ENCODE measurements at regions not wholly inside any gene's neighbourhood (a gene's known extent, or its start where the extent isn't known, plus 50 kb on each side); places are given as distances from the start of the nearest gene placed in this dataset.

DNA sequence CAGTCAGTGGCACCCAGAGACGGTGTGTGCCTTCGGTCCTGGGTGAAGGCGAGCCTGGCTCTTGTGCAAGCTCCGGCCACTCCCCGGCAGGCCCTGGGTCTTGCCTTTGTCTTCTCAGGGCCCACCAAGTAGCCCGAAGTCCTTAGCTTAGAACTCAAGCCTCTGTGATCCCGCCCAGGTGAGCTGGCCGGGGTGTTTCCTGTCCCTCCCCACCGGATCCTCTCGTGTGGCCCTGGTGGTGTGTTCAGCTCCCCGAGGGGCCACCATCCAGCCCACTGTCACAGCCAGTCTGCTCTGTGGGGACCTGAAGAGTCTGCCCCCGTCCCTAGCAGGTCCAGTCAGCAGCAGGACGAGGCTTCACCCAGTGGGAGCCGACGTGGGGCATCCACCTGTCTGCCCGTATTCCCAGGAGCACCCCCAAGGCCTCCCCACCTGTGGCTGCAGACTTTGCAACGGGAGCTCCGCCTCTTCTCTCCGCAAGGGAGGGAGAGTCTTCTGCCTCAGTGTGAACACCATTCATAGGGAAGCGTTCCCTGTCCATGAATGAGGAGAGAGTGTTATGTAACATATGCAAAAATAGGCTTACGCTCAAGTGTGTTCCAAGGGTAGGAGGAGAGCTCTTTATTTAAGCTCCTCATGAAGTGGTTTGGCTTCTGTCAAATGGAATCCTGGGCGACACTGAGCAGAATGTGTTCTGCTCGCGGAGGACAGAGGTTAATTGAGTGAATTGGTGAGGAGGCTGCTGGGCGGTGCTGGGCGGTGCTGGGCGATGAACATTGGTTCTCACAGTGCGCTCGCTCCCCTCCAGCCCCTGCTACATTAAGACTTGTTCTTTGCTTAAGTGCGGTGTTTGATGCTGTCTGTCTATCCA, 108.9 kb downstream of the CRYAA start:
- ChIA-PET CTCF (no interaction called here), POLR2A (ENCODE audit: unreplicated experiment) (no interaction called here)
- Histone ChIP-seq H3K9me2 (replicated peaks; ENCODE audit: low read length) (no peaks in the 10 kb centered on the region), H3K27me3 (ENCODE audit: low read length) (no peaks in the 10 kb centered on the region), H3K79me2 (ENCODE audit: low read length) (no peaks in the 10 kb centered on the region), H3K4me1 (ENCODE audit: insufficient read depth, low read length) (no peaks in the 10 kb centered on the region), H3K4me2 (ENCODE audit: low read length) (no peak overlapping the region), H2AFZ (ENCODE audit: low read length) (no peak overlapping the region), H3F3A (ENCODE audit: low read length, unreplicated experiment) (no peaks in the 10 kb centered on the region), H3K9me3 (ENCODE audit: low read length) (no peaks in the 10 kb centered on the region), H4K20me1 (ENCODE audit: low read length) (no peaks in the 10 kb centered on the region), H3K36me3 (ENCODE audit: low read depth, low read length) (no peaks in the 10 kb centered on the region), H3K27ac (ENCODE audit: low read length) (no peak overlapping the region), H3K9ac (ENCODE audit: low read length) (no peak overlapping the region), H3K4me3 (ENCODE audit: low read length) (no peak overlapping the region)
- TF ChIP-seq EZH2phosphoT487 (IDR thresholded peaks at IDR 0.05; ENCODE audit: borderline replicate concordance, low read length) (no peak), EZH2 (IDR thresholded peaks at IDR 0.05; ENCODE audit: low read length, unreplicated experiment) (no peak)
- TF ChIP-seq, protein P1, sequence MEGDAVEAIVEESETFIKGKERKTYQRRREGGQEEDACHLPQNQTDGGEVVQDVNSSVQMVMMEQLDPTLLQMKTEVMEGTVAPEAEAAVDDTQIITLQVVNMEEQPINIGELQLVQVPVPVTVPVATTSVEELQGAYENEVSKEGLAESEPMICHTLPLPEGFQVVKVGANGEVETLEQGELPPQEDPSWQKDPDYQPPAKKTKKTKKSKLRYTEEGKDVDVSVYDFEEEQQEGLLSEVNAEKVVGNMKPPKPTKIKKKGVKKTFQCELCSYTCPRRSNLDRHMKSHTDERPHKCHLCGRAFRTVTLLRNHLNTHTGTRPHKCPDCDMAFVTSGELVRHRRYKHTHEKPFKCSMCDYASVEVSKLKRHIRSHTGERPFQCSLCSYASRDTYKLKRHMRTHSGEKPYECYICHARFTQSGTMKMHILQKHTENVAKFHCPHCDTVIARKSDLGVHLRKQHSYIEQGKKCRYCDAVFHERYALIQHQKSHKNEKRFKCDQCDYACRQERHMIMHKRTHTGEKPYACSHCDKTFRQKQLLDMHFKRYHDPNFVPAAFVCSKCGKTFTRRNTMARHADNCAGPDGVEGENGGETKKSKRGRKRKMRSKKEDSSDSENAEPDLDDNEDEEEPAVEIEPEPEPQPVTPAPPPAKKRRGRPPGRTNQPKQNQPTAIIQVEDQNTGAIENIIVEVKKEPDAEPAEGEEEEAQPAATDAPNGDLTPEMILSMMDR (conservative IDR thresholded peaks at IDR 0.05; ENCODE audit: low read depth, low read length) = no peak
- intact Hi-C loops (cut with micrococcal nuclease) = no loop called here
- no TSS peak for BruUV-seq (replicated peaks)
- no peak for ATAC-seq
- DNase-seq = no peak

DNA sequence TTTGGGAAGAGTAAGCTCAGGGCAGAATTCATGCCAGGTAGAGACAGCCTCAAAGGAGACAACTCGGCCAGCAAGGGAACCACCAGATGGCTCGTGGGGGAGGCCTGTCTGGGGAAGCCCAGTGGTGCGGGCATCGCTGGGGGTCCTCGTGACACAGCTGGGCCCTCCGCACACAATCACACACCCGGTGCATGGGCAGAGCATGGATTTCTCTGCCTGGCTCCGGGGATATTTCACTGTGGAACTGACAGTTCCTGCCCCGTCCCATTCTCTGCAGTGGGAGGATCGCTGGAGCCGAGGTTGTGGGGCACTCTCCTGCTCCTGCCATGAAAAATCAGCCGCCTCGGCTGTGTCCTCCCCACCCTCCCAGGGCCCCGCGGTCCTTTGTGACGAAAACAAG, 108.0 kb downstream of the CRYAA start:
- no peak overlapping the region for H3K4me3 ChIP-seq (ENCODE audit: low read length)
- H3K27ac ChIP-seq (ENCODE audit: low read length) = no peak overlapping the region
- no TSS peak for BruUV-seq (replicated peaks)
- H3K4me2 ChIP-seq (ENCODE audit: low read length) = no peak overlapping the region
- DNase-seq = no peak
- POLR2A ChIA-PET (ENCODE audit: unreplicated experiment) = no interaction called here
- CTCF ChIA-PET = interaction anchor here (0.6 kb wide), 1 partner anchor 641 kb away, joined by 4 read pairs; no protein-coding TSS in a partner anchor
- ATAC-seq = no peak
- no peaks in the 10 kb centered on the region for H3K4me1 ChIP-seq (ENCODE audit: insufficient read depth, low read length)
- H3K36me3 ChIP-seq (ENCODE audit: low read depth, low read length) = no peaks in the 10 kb centered on the region
- no peak overlapping the region for H3K9ac ChIP-seq (ENCODE audit: low read length)
- TF ChIP-seq, protein P1 (conservative IDR thresholded peaks at IDR 0.05; ENCODE audit: low read depth, low read length) = no peak
- TF ChIP-seq EZH2 (IDR thresholded peaks at IDR 0.05; ENCODE audit: low read length, unreplicated experiment) = no peak
- no peak for TF ChIP-seq EZH2phosphoT487 (IDR thresholded peaks at IDR 0.05; ENCODE audit: borderline replicate concordance, low read length)
- H3K27me3 ChIP-seq (ENCODE audit: low read length) = no peaks in the 10 kb centered on the region
- H3F3A ChIP-seq (ENCODE audit: low read length, unreplicated experiment) = no peaks in the 10 kb centered on the region
- intact Hi-C loops (cut with micrococcal nuclease) = no loop called here
- H3K9me3 ChIP-seq (ENCODE audit: low read length) = no peaks in the 10 kb centered on the region
- H3K79me2 ChIP-seq (ENCODE audit: low read length) = no peaks in the 10 kb centered on the region
- no peaks in the 10 kb centered on the region for H3K9me2 ChIP-seq (replicated peaks; ENCODE audit: low read length)
- H2AFZ ChIP-seq (ENCODE audit: low read length) = no peak overlapping the region
- no peaks in the 10 kb centered on the region for H4K20me1 ChIP-seq (ENCODE audit: low read length)
